ENCODE measurements at regions not wholly inside any gene's neighbourhood (a gene's known extent, or its start where the extent isn't known, plus 50 kb on each side); places are given as distances from the start of the nearest gene placed in this dataset.

GRCh38 chr13:73981595-73981994, 152.6 kb downstream of the KLF12 start:
- Histone ChIP-seq H3K27ac (ENCODE audit: insufficient read depth, low read length, poor library complexity, severe bottlenecking) (no peak overlapping the region), H3K4me1 (ENCODE audit: control insufficient read depth, insufficient read depth, low read length, poor library complexity, severe bottlenecking) (peaks cover 21% of the 10 kb centered on the region), H3K9me3 (ENCODE audit: control insufficient read depth in 2 of 2, low read length in 2 of 2) (no peaks in the 10 kb centered on the region), H3K36me3 (ENCODE audit: control insufficient read depth, insufficient read depth, low read length) (peaks cover 17% of the 10 kb centered on the region), H3K27me3 (ENCODE audit: control insufficient read depth, insufficient read depth, low read length) (no peaks in the 10 kb centered on the region), H3K4me3 (ENCODE audit: low read depth, low read length) (no peak overlapping the region)
- Mint-ChIP-seq H3K4me1 (peaks cover 39 to 51% (median 44%) of the 10 kb centered on the region in 4 donors), H3K27ac (no peak overlapping the region), H3K4me3 (no peak overlapping the region), H3K27me3 (no peaks in the 10 kb centered on the region), H3K36me3 (peaks cover 31% of the 10 kb centered on the region), H3K9me3 (peaks cover 0 to under 1% (median 0%) of the 10 kb centered on the region in 7 donors)
- ATAC-seq (ENCODE audit: low read depth in 2 of 2) = no peak
- no peak for DNase-seq

- no peak overlapping the region for H3K27ac Mint-ChIP-seq
These were observed 158.4 kb downstream of the KLF12 start for GRCh38 chr13:73975767-73976166.

GRCh38 chr13:73974051-73974450, 160.2 kb downstream of the KLF12 start:
- peak overlapping the region in 1 of 3 donors; percentile 49 for H3K27ac Mint-ChIP-seq
- no peak for ATAC-seq (ENCODE audit: low read depth in 2 of 2)
- Histone ChIP-seq H3K9me3 (ENCODE audit: control insufficient read depth in 2 of 2, low read length in 2 of 2) (no peaks in the 10 kb centered on the region), H3K4me1 (ENCODE audit: control insufficient read depth, insufficient read depth, low read length, poor library complexity, severe bottlenecking) (peaks cover 6% of the 10 kb centered on the region), H3K27ac (ENCODE audit: insufficient read depth, low read length, poor library complexity, severe bottlenecking) (no peak overlapping the region), H3K36me3 (ENCODE audit: control insufficient read depth, insufficient read depth, low read length) (peaks cover 9% of the 10 kb centered on the region), H3K4me3 (ENCODE audit: low read depth, low read length) (no peak overlapping the region), H3K27me3 (ENCODE audit: control insufficient read depth, insufficient read depth, low read length) (no peaks in the 10 kb centered on the region)
- no peak for DNase-seq
- no peak overlapping the region for H3K4me3 Mint-ChIP-seq
- H3K4me1 Mint-ChIP-seq = peaks cover 37 to 76% (median 54%) of the 10 kb centered on the region in 4 donors
- peaks cover 0 to 8% (median 0%) of the 10 kb centered on the region in 7 donors for H3K9me3 Mint-ChIP-seq
- H3K36me3 Mint-ChIP-seq = peaks cover 35% of the 10 kb centered on the region
- no peaks in the 10 kb centered on the region for H3K27me3 Mint-ChIP-seq

More at GRCh38 chr13:73975767-73976166, 158.4 kb downstream of the KLF12 start:
- DNase-seq = no peak
- no peak overlapping the region for H3K4me3 ChIP-seq (ENCODE audit: low read depth, low read length)
- Mint-ChIP-seq H3K27me3 (no peaks in the 10 kb centered on the region), H3K36me3 (peaks cover 33% of the 10 kb centered on the region), H3K9me3 (peaks cover 0 to 8% (median 0%) of the 10 kb centered on the region in 7 donors), H3K4me1 (peaks cover 36 to 72% (median 56%) of the 10 kb centered on the region in 4 donors), H3K4me3 (no peak overlapping the region)
- no peak for ATAC-seq (ENCODE audit: low read depth in 2 of 2)
- no peaks in the 10 kb centered on the region for H3K9me3 ChIP-seq (ENCODE audit: control insufficient read depth in 2 of 2, low read length in 2 of 2)
- peaks cover 10% of the 10 kb centered on the region for H3K36me3 ChIP-seq (ENCODE audit: control insufficient read depth, insufficient read depth, low read length)
- H3K4me1 ChIP-seq (ENCODE audit: control insufficient read depth, insufficient read depth, low read length, poor library complexity, severe bottlenecking) = peaks cover 6% of the 10 kb centered on the region
- H3K27ac ChIP-seq (ENCODE audit: insufficient read depth, low read length, poor library complexity, severe bottlenecking) = no peak overlapping the region
- H3K27me3 ChIP-seq (ENCODE audit: control insufficient read depth, insufficient read depth, low read length) = no peaks in the 10 kb centered on the region

GRCh38 chr13:73973156-73973555, 161.0 kb downstream of the KLF12 start:
- Mint-ChIP-seq H3K9me3 (peaks cover 0 to 8% (median 0%) of the 10 kb centered on the region in 7 donors), H3K36me3 (peaks cover 36% of the 10 kb centered on the region), H3K4me3 (no peak overlapping the region), H3K27ac (peak overlapping the region in 2 of 3 donors; percentile 0 to 26), H3K27me3 (no peaks in the 10 kb centered on the region), H3K4me1 (peaks cover 41 to 78% (median 58%) of the 10 kb centered on the region in 4 donors)
- ATAC-seq (ENCODE audit: low read depth in 2 of 2) = no peak
- no peak for DNase-seq
- no peaks in the 10 kb centered on the region for H3K9me3 ChIP-seq (ENCODE audit: control insufficient read depth in 2 of 2, low read length in 2 of 2)
- H3K4me1 ChIP-seq (ENCODE audit: control insufficient read depth, insufficient read depth, low read length, poor library complexity, severe bottlenecking) = peaks cover 6% of the 10 kb centered on the region
- peaks cover 3% of the 10 kb centered on the region for H3K36me3 ChIP-seq (ENCODE audit: control insufficient read depth, insufficient read depth, low read length)
- no peak overlapping the region for H3K27ac ChIP-seq (ENCODE audit: insufficient read depth, low read length, poor library complexity, severe bottlenecking)
- H3K4me3 ChIP-seq (ENCODE audit: low read depth, low read length) = no peak overlapping the region
- no peaks in the 10 kb centered on the region for H3K27me3 ChIP-seq (ENCODE audit: control insufficient read depth, insufficient read depth, low read length)

- DNase-seq (no peak), ATAC-seq (ENCODE audit: low read depth in 2 of 2) (no peak)
- Histone ChIP-seq H3K27me3 (ENCODE audit: control insufficient read depth, insufficient read depth, low read length) (no peaks in the 10 kb centered on the region), H3K4me1 (ENCODE audit: control insufficient read depth, insufficient read depth, low read length, poor library complexity, severe bottlenecking) (peaks cover 6% of the 10 kb centered on the region), H3K4me3 (ENCODE audit: low read depth, low read length) (no peak overlapping the region), H3K27ac (ENCODE audit: insufficient read depth, low read length, poor library complexity, severe bottlenecking) (no peak overlapping the region), H3K9me3 (ENCODE audit: control insufficient read depth in 2 of 2, low read length in 2 of 2) (no peaks in the 10 kb centered on the region), H3K36me3 (ENCODE audit: control insufficient read depth, insufficient read depth, low read length) (peaks cover 5% of the 10 kb centered on the region)
- peak overlapping the region in 1 of 3 donors; percentile 26 for H3K27ac Mint-ChIP-seq
- peaks cover 34% of the 10 kb centered on the region for H3K36me3 Mint-ChIP-seq
- H3K4me3 Mint-ChIP-seq = no peak overlapping the region
- H3K9me3 Mint-ChIP-seq = peaks cover 0 to 8% (median 0%) of the 10 kb centered on the region in 7 donors
- no peaks in the 10 kb centered on the region for H3K27me3 Mint-ChIP-seq
- H3K4me1 Mint-ChIP-seq = peaks cover 41 to 77% (median 57%) of the 10 kb centered on the region in 4 donors
These were observed 161.7 kb downstream of the KLF12 start for GRCh38 chr13:73972545-73972944.

- peaks cover 33% of the 10 kb centered on the region for H3K36me3 Mint-ChIP-seq
- no peak overlapping the region for H3K27ac ChIP-seq (ENCODE audit: insufficient read depth, low read length, poor library complexity, severe bottlenecking)
- peaks cover 11% of the 10 kb centered on the region for H3K36me3 ChIP-seq (ENCODE audit: control insufficient read depth, insufficient read depth, low read length)
- no peak overlapping the region for H3K4me3 Mint-ChIP-seq
- peaks cover 38 to 79% (median 58%) of the 10 kb centered on the region in 4 donors for H3K4me1 Mint-ChIP-seq
- H3K9me3 Mint-ChIP-seq = peaks cover 0 to 8% (median 0%) of the 10 kb centered on the region in 7 donors
- H3K4me3 ChIP-seq (ENCODE audit: low read depth, low read length) = no peak overlapping the region
- DNase-seq = no peak
- no peaks in the 10 kb centered on the region for H3K27me3 ChIP-seq (ENCODE audit: control insufficient read depth, insufficient read depth, low read length)
- no peak for ATAC-seq (ENCODE audit: low read depth in 2 of 2)
- peaks cover 6% of the 10 kb centered on the region for H3K4me1 ChIP-seq (ENCODE audit: control insufficient read depth, insufficient read depth, low read length, poor library complexity, severe bottlenecking)
- H3K9me3 ChIP-seq (ENCODE audit: control insufficient read depth in 2 of 2, low read length in 2 of 2) = no peaks in the 10 kb centered on the region
- no peaks in the 10 kb centered on the region for H3K27me3 Mint-ChIP-seq
- peak overlapping the region in 1 of 3 donors; percentile 35 for H3K27ac Mint-ChIP-seq
These were observed 162.7 kb downstream of the KLF12 start for GRCh38 chr13:73971481-73971880.

- peaks cover 45 to 77% (median 63%) of the 10 kb centered on the region in 4 donors for H3K4me1 Mint-ChIP-seq
- Histone ChIP-seq H3K27me3 (ENCODE audit: control insufficient read depth, insufficient read depth, low read length) (no peaks in the 10 kb centered on the region), H3K27ac (ENCODE audit: insufficient read depth, low read length, poor library complexity, severe bottlenecking) (no peak overlapping the region), H3K4me1 (ENCODE audit: control insufficient read depth, insufficient read depth, low read length, poor library complexity, severe bottlenecking) (peaks cover 6% of the 10 kb centered on the region), H3K4me3 (ENCODE audit: low read depth, low read length) (no peak overlapping the region), H3K9me3 (ENCODE audit: control insufficient read depth in 2 of 2, low read length in 2 of 2) (no peaks in the 10 kb centered on the region), H3K36me3 (ENCODE audit: control insufficient read depth, insufficient read depth, low read length) (peaks cover 11% of the 10 kb centered on the region)
- peaks cover 26% of the 10 kb centered on the region for H3K36me3 Mint-ChIP-seq
- no peak overlapping the region for H3K4me3 Mint-ChIP-seq
- no peaks in the 10 kb centered on the region for H3K27me3 Mint-ChIP-seq
- ATAC-seq (ENCODE audit: low read depth in 2 of 2) = no peak
- H3K27ac Mint-ChIP-seq = no peak overlapping the region
- H3K9me3 Mint-ChIP-seq = peaks cover 0 to 8% (median 0%) of the 10 kb centered on the region in 7 donors
- no peak for DNase-seq
These were observed 163.7 kb downstream of the KLF12 start for GRCh38 chr13:73970421-73971055.

All from CD4-positive, CD25-positive, alpha-beta regulatory T cell (primary cell).